GM23248 (cell line): ENCODE measurements at regions not wholly inside any gene's neighbourhood (a gene's known extent, or its start where the extent isn't known, plus 50 kb on each side); places are given as distances from the start of the nearest gene placed in this dataset.

Experiments used
- EZH2 ChIP-seq: fragments of 200-600 bp; sonication (generic); IDR thresholded peaks from 2 replicates; pipeline ENCODE4 v1.6.1; 2018; ENCODE audit warnings: antibody characterized with exemption, mild to moderate bottlenecking; ENCODE audit not compliant: insufficient read depth, poor library complexity, severe bottlenecking
- EZH2phosphoT487 ChIP-seq: fragments of 200-600 bp; sonication (generic); IDR thresholded peaks from 2 replicates; pipeline ENCODE4 v1.6.1; 2018; ENCODE audit warnings: antibody characterized with exemption, moderate library complexity, mild to moderate bottlenecking, low read depth; ENCODE audit not compliant: insufficient read depth

GRCh38 chr15:53869806-53870073, 108.5 kb upstream of the UNC13C start:
- TF ChIP-seq EZH2phosphoT487 (no peak), EZH2 (no peak)
